ENCODE measurements at regions not wholly inside any gene's neighbourhood (a gene's known extent, or its start where the extent isn't known, plus 50 kb on each side); places are given as distances from the start of the nearest gene placed in this dataset.
A peak's percentile ranks its signal among the peaks of the same experiment; 100 is the strongest.

- Mint-ChIP-seq H3K27me3 (peaks cover 6% of the 10 kb centered on the region), H3K4me3 (no peak overlapping the region), H3K4me1 (no peaks in the 10 kb centered on the region), H3K27ac (no peak overlapping the region), H3K9me3 (peaks cover 0 to 4% (median 0%) of the 10 kb centered on the region in 7 donors), H3K36me3 (no peaks in the 10 kb centered on the region)
- no peak for DNase-seq
- Histone ChIP-seq H3K4me1 (ENCODE audit: control insufficient read depth, insufficient read depth, low read length, poor library complexity, severe bottlenecking) (no peaks in the 10 kb centered on the region), H3K27ac (ENCODE audit: insufficient read depth, low read length, poor library complexity, severe bottlenecking) (no peak overlapping the region), H3K4me3 (ENCODE audit: low read depth, low read length) (no peak overlapping the region), H3K9me3 (ENCODE audit: control insufficient read depth in 2 of 2, low read length in 2 of 2) (no peaks in the 10 kb centered on the region), H3K36me3 (ENCODE audit: control insufficient read depth, insufficient read depth, low read length) (no peaks in the 10 kb centered on the region), H3K27me3 (ENCODE audit: control insufficient read depth, insufficient read depth, low read length) (no peaks in the 10 kb centered on the region)
- ATAC-seq (ENCODE audit: low read depth in 2 of 2) = no peak
These were observed 256.0 kb downstream of the AHR start for GRCh38 chr7:17554341-17555015.

DNA sequence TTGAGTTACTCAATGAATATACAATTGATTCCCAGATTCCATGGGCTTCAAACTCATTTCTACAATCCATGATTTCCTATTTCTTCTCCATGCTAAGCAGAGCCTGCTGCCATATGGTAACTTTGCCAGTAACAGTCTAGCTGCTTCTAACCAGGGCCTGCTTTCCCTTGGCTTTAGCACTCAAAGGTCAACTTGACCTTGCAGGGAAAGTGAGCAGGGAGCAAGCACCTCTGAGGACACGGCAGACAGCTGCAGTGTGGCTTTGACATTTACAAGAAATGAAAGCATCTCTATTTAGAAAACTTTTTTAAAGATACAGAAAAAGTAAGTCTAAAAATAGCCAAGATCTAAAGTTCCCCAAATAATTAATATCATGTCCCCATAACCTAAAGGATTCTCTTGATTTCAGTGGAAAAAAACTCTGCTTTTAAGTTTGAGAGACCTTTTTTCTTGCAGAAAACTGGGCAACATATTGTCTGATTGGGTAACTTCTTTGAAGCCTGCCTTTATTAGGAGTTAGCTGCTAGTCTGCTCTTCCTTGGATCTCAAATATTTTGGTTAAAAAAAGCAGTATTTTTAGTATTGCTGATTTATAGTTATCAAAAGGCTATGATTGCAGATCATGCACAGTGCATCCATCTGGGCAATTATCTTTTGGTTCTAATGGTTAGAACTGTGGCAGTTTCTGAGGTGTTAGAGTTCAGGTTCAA lies 257.9 kb downstream of the AHR start:
- Mint-ChIP-seq H3K36me3 (no peaks in the 10 kb centered on the region), H3K27me3 (peaks cover 6% of the 10 kb centered on the region), H3K9me3 (peaks cover 0 to 2% (median 0%) of the 10 kb centered on the region in 7 donors), H3K4me3 (no peak overlapping the region), H3K27ac (no peak overlapping the region), H3K4me1 (no peaks in the 10 kb centered on the region)
- Histone ChIP-seq H3K4me1 (ENCODE audit: control insufficient read depth, insufficient read depth, low read length, poor library complexity, severe bottlenecking) (no peaks in the 10 kb centered on the region), H3K4me3 (ENCODE audit: low read depth, low read length) (no peak overlapping the region), H3K36me3 (ENCODE audit: control insufficient read depth, insufficient read depth, low read length) (no peaks in the 10 kb centered on the region), H3K9me3 (ENCODE audit: control insufficient read depth in 2 of 2, low read length in 2 of 2) (no peaks in the 10 kb centered on the region), H3K27ac (ENCODE audit: insufficient read depth, low read length, poor library complexity, severe bottlenecking) (no peak overlapping the region), H3K27me3 (ENCODE audit: control insufficient read depth, insufficient read depth, low read length) (no peaks in the 10 kb centered on the region)
- ATAC-seq (ENCODE audit: low read depth in 2 of 2) (no peak), DNase-seq (no peak)

DNA sequence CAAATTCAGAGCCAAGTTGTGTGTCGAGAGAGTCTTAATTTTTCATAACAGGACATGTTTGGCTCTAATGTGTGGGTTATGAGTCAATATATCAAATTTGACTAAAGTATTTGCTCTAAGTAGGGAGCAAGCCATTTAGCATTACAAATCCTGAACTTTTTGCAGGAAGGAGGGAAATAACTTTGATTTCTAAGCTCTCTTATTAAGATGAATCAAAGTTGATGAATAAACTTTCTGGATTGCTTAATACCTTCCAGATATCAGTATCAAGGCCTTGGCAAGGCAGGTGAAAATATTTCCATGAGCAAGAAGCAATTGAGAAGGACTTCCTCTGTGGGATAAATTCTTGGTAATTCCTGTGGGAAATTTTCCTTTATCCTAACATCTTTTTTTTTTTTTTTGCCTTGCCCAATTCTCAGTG lies 258.8 kb downstream of the AHR start:
- H3K4me3 ChIP-seq (ENCODE audit: low read depth, low read length) = no peak overlapping the region
- H3K9me3 Mint-ChIP-seq = peaks cover 0 to 2% (median 0%) of the 10 kb centered on the region in 7 donors
- no peaks in the 10 kb centered on the region for H3K36me3 Mint-ChIP-seq
- no peaks in the 10 kb centered on the region for H3K36me3 ChIP-seq (ENCODE audit: control insufficient read depth, insufficient read depth, low read length)
- H3K4me3 Mint-ChIP-seq = no peak overlapping the region
- H3K27ac ChIP-seq (ENCODE audit: insufficient read depth, low read length, poor library complexity, severe bottlenecking) = no peak overlapping the region
- H3K27me3 Mint-ChIP-seq = peaks cover 6% of the 10 kb centered on the region
- H3K27me3 ChIP-seq (ENCODE audit: control insufficient read depth, insufficient read depth, low read length) = peaks cover under 1% of the 10 kb centered on the region
- ATAC-seq (ENCODE audit: low read depth in 2 of 2) (no peak), DNase-seq (no peak)
- no peak overlapping the region for H3K27ac Mint-ChIP-seq
- no peaks in the 10 kb centered on the region for H3K4me1 ChIP-seq (ENCODE audit: control insufficient read depth, insufficient read depth, low read length, poor library complexity, severe bottlenecking)
- no peaks in the 10 kb centered on the region for H3K4me1 Mint-ChIP-seq
- no peaks in the 10 kb centered on the region for H3K9me3 ChIP-seq (ENCODE audit: control insufficient read depth in 2 of 2, low read length in 2 of 2)

- Mint-ChIP-seq H3K9me3 (peaks cover 0 to 2% (median 0%) of the 10 kb centered on the region in 7 donors), H3K27me3 (peaks cover 6% of the 10 kb centered on the region), H3K4me3 (no peak overlapping the region), H3K27ac (no peak overlapping the region), H3K4me1 (no peaks in the 10 kb centered on the region), H3K36me3 (no peaks in the 10 kb centered on the region)
- DNase-seq = no peak
- Histone ChIP-seq H3K36me3 (ENCODE audit: control insufficient read depth, insufficient read depth, low read length) (no peaks in the 10 kb centered on the region), H3K27me3 (ENCODE audit: control insufficient read depth, insufficient read depth, low read length) (peaks cover 2% of the 10 kb centered on the region), H3K4me1 (ENCODE audit: control insufficient read depth, insufficient read depth, low read length, poor library complexity, severe bottlenecking) (no peaks in the 10 kb centered on the region), H3K27ac (ENCODE audit: insufficient read depth, low read length, poor library complexity, severe bottlenecking) (no peak overlapping the region), H3K9me3 (ENCODE audit: control insufficient read depth in 2 of 2, low read length in 2 of 2) (no peaks in the 10 kb centered on the region), H3K4me3 (ENCODE audit: low read depth, low read length) (no peak overlapping the region)
- no peak for ATAC-seq (ENCODE audit: low read depth in 2 of 2)
These were observed 259.7 kb downstream of the AHR start for GRCh38 chr7:17558135-17558534.

DNA sequence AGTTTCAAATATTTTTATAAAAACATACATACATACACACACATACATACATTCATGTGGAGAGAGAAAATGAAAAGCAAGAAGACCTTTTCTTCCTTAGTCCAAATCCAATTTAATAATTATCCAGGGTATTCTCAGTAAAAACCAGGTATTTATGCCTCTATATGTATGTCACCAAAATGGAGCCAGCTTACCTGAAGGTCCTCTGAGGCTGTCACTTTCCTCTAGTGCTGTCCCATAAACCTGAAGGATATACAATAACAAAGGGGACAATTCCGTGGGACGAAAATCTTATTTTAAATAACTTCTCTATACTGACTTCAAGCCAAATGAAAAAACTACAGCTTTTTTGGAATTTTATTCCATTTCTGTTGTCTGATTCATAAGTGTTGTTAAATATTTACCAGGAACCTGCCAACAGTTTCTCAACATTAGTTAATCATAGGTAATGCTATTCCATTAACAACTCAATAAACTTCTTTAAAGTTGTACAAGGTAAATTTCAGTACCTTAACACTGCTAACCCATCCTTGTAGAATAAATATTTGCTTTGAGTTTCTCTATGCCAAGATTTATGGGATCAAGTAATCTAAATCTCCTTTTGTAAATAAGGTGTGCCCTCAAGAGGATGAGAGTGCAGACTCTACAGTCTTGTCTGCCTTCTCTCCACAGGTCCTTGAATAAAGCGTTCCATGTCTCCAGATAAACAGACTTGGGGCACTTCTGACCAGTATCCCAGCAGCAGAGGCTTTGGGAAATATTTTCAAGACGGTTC lies 260.3 kb downstream of the AHR start:
- Histone ChIP-seq H3K4me3 (ENCODE audit: low read depth, low read length) (no peak overlapping the region), H3K27me3 (ENCODE audit: control insufficient read depth, insufficient read depth, low read length) (peaks cover 2% of the 10 kb centered on the region), H3K36me3 (ENCODE audit: control insufficient read depth, insufficient read depth, low read length) (no peaks in the 10 kb centered on the region), H3K27ac (ENCODE audit: insufficient read depth, low read length, poor library complexity, severe bottlenecking) (no peak overlapping the region), H3K4me1 (ENCODE audit: control insufficient read depth, insufficient read depth, low read length, poor library complexity, severe bottlenecking) (no peaks in the 10 kb centered on the region), H3K9me3 (ENCODE audit: control insufficient read depth in 2 of 2, low read length in 2 of 2) (no peaks in the 10 kb centered on the region)
- H3K27ac Mint-ChIP-seq = no peak overlapping the region
- no peak for DNase-seq
- H3K4me1 Mint-ChIP-seq = no peaks in the 10 kb centered on the region
- H3K4me3 Mint-ChIP-seq = no peak overlapping the region
- no peak for ATAC-seq (ENCODE audit: low read depth in 2 of 2)
- no peaks in the 10 kb centered on the region for H3K36me3 Mint-ChIP-seq
- H3K27me3 Mint-ChIP-seq = peaks cover 6% of the 10 kb centered on the region
- H3K9me3 Mint-ChIP-seq = no peaks in the 10 kb centered on the region

DNA sequence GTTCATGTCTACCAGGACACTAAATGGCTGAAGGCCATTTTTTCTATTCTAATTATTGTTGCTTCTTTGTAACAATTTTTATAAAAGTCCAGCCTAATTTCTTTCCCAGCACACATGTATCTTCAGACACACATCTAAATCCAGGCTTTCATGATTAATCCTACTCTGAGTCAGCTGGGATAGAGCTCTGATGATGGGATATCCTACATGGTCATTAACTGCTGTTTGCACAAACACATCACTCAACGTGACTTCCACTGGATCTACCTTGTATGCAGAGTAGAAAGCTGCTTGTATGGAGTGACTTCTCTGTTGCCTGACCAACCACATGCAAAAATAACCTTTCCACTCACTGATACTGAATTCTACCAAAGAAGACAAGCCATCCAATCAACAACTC lies 260.9 kb downstream of the AHR start:
- Histone ChIP-seq H3K27ac (ENCODE audit: insufficient read depth, low read length, poor library complexity, severe bottlenecking) (no peak overlapping the region), H3K27me3 (ENCODE audit: control insufficient read depth, insufficient read depth, low read length) (peaks cover 2% of the 10 kb centered on the region), H3K36me3 (ENCODE audit: control insufficient read depth, insufficient read depth, low read length) (no peaks in the 10 kb centered on the region), H3K4me1 (ENCODE audit: control insufficient read depth, insufficient read depth, low read length, poor library complexity, severe bottlenecking) (no peaks in the 10 kb centered on the region), H3K9me3 (ENCODE audit: control insufficient read depth in 2 of 2, low read length in 2 of 2) (no peaks in the 10 kb centered on the region), H3K4me3 (ENCODE audit: low read depth, low read length) (no peak overlapping the region)
- Mint-ChIP-seq H3K36me3 (no peaks in the 10 kb centered on the region), H3K4me3 (no peak overlapping the region), H3K4me1 (no peaks in the 10 kb centered on the region), H3K27me3 (peaks cover 6% of the 10 kb centered on the region), H3K27ac (no peak overlapping the region), H3K9me3 (no peaks in the 10 kb centered on the region)
- ATAC-seq (ENCODE audit: low read depth in 2 of 2) (no peak), DNase-seq (no peak)

DNA sequence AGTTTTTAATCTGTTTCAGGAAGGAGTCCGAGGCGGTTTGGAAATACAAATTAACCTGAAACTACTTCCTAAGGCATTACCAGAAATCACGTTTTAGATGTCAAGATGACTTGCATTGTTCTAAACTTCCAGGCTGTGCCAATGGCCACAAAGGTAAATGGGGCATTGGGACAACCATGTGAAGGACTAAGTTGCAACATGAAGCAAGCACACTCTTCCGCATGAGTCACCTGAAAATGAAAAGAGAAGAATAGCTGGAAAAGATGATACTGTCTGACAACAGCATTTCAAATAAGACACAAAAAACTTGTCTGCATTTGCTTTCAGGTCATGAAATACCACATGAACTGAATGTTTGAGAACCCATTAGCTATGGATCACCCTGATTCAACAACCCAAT lies 262.1 kb downstream of the AHR start:
- peaks cover 2% of the 10 kb centered on the region for H3K27me3 ChIP-seq (ENCODE audit: control insufficient read depth, insufficient read depth, low read length)
- Mint-ChIP-seq H3K4me3 (no peak overlapping the region), H3K27ac (peak overlapping the region in 1 of 3 donors; percentile 15), H3K36me3 (no peaks in the 10 kb centered on the region), H3K9me3 (peaks cover 0 to 2% (median 0%) of the 10 kb centered on the region in 7 donors), H3K27me3 (peaks cover 10% of the 10 kb centered on the region), H3K4me1 (no peaks in the 10 kb centered on the region)
- no peaks in the 10 kb centered on the region for H3K9me3 ChIP-seq (ENCODE audit: control insufficient read depth in 2 of 2, low read length in 2 of 2)
- no peak overlapping the region for H3K4me3 ChIP-seq (ENCODE audit: low read depth, low read length)
- no peak for ATAC-seq (ENCODE audit: low read depth in 2 of 2)
- H3K36me3 ChIP-seq (ENCODE audit: control insufficient read depth, insufficient read depth, low read length) = no peaks in the 10 kb centered on the region
- H3K27ac ChIP-seq (ENCODE audit: insufficient read depth, low read length, poor library complexity, severe bottlenecking) = no peak overlapping the region
- DNase-seq = no peak
- H3K4me1 ChIP-seq (ENCODE audit: control insufficient read depth, insufficient read depth, low read length, poor library complexity, severe bottlenecking) = no peaks in the 10 kb centered on the region
